Kidney (tissue), 13 donors: ENCODE measurements at regions not wholly inside any gene's neighbourhood (a gene's known extent, or its start where the extent isn't known, plus 50 kb on each side); places are given as distances from the start of the nearest gene placed in this dataset.

Source experiments
- DNase-seq, 5 donors: peaks; one replicate each; pipeline ENCODE4 v3.0.0-alpha.2; 2013 to 2020
- FAIRE-seq: peaks from 2 replicates; lab custom pipeline; 2012; peaks lifted over from hg19 to GRCh38; lab: Jason Lieb, UNC
- H3K27ac ChIP-seq, 2 donors: one replicate each; pipeline ENCODE4 v1.7.0; 2013; ENCODE audit warnings: low read depth in 2 of 2, low read length in 2 of 2, inconsistent platforms in 1 of 2
- H3K27me3 ChIP-seq: one replicate; pipeline ENCODE4 v1.7.1; 2013; ENCODE audit warnings: low read length, inconsistent platforms; ENCODE audit not compliant: control insufficient read depth, insufficient read depth
- H3K36me3 ChIP-seq, 3 donors: one replicate each; pipeline versions ENCODE4 v1.7.0 to v1.7.1; 2013; ENCODE audit warnings: low read length in 3 of 3, control low read depth in 1 of 3, inconsistent platforms in 1 of 3; ENCODE audit not compliant: insufficient read depth in 3 of 3, control insufficient read depth in 2 of 3
- H3K4me1 ChIP-seq, 3 donors: one replicate each; pipeline versions ENCODE4 v1.7.0 to v1.7.1; 2013; ENCODE audit warnings: low read length in 3 of 3, inconsistent platforms in 1 of 3, low read depth in 1 of 3; ENCODE audit not compliant: control insufficient read depth in 2 of 3, insufficient read depth in 2 of 3
- H3K4me3 ChIP-seq, 3 donors: one replicate each; pipeline versions ENCODE4 v1.7.0 to v1.8.1; 2013; ENCODE audit warnings: low read length in 3 of 3, control low read depth in 1 of 3, inconsistent platforms in 1 of 3
- H3K9ac ChIP-seq, 3 donors: one replicate each; pipeline versions ENCODE4 v1.7.0 to v1.7.1; 2013; ENCODE audit warnings: low read length in 3 of 3, control low read depth in 1 of 3, inconsistent platforms in 1 of 3
- H3K9me3 ChIP-seq, 3 donors: one replicate each; pipeline versions ENCODE4 v1.7.0 to v1.7.1; 2013; ENCODE audit warnings: low read length in 3 of 3, control low read depth in 1 of 3, inconsistent platforms in 1 of 3; ENCODE audit not compliant: control insufficient read depth in 2 of 3, insufficient read depth in 1 of 3
- CTCF ChIP-seq: IDR thresholded peaks from 3 replicates; pipeline ENCODE4 v1.5.1; 2012; ENCODE audit warnings: mild to moderate bottlenecking, moderate library complexity, borderline replicate concordance; ENCODE audit not compliant: insufficient read depth; ENCODE audit errors: extremely low read depth
- intact Hi-C: fragments of 100-400 bp; cut with DNase I; formaldehyde crosslinking; loops from one replicate; pipeline ENCODE4 v1.11.1; 2022
- donor health status: control.
- donor health status: control.
- donor health status: control.
- donor health status: control.
- donor health status: control.
- donor health status: DM: yes; HTN: yes; CAD: no.
- donor health status: Normal renal cell carcinoma (clear cell type).

- no peak overlapping the region for H3K27ac ChIP-seq
- DNase-seq = no peak
- H3K4me1 ChIP-seq = no peaks in the 10 kb centered on the region
- no peak overlapping the region for H3K4me3 ChIP-seq
- H3K36me3 ChIP-seq = no peaks in the 10 kb centered on the region
- H3K9me3 ChIP-seq = no peaks in the 10 kb centered on the region
- intact Hi-C loops = no loop called here
- no peak for TF ChIP-seq CTCF
- no peak for FAIRE-seq
- H3K9ac ChIP-seq = no peak overlapping the region
- no peaks in the 10 kb centered on the region for H3K27me3 ChIP-seq
Observed at GRCh38 chr3:165404357-165405027, 208.3 kb upstream of the SLITRK3 start.

GRCh38 chr3:165403666-165404065, 207.5 kb upstream of the SLITRK3 start:
- Histone ChIP-seq H3K9me3 (no peaks in the 10 kb centered on the region), H3K27me3 (no peaks in the 10 kb centered on the region), H3K27ac (no peak overlapping the region), H3K4me3 (no peak overlapping the region), H3K4me1 (no peaks in the 10 kb centered on the region), H3K36me3 (no peaks in the 10 kb centered on the region), H3K9ac (no peak overlapping the region)
- intact Hi-C loops = no loop called here
- peak in 2 of 5 donors; percentile 5 to 12 for DNase-seq
- no peak for TF ChIP-seq CTCF
- FAIRE-seq = no peak

GRCh38 chr3:165395188-165395587, 199.0 kb upstream of the SLITRK3 start:
- H3K9me3 ChIP-seq = no peaks in the 10 kb centered on the region
- no peak overlapping the region for H3K4me3 ChIP-seq
- intact Hi-C loops = no loop called here
- no peak for FAIRE-seq
- no peak overlapping the region for H3K9ac ChIP-seq
- DNase-seq = no peak
- TF ChIP-seq CTCF = no peak
- no peaks in the 10 kb centered on the region for H3K27me3 ChIP-seq
- H3K36me3 ChIP-seq = no peaks in the 10 kb centered on the region
- H3K4me1 ChIP-seq = no peaks in the 10 kb centered on the region
- H3K27ac ChIP-seq = no peak overlapping the region

- no peaks in the 10 kb centered on the region for H3K36me3 ChIP-seq
- FAIRE-seq (no peak), DNase-seq (no peak)
- no peaks in the 10 kb centered on the region for H3K9me3 ChIP-seq
- intact Hi-C loops = no loop called here
- H3K27me3 ChIP-seq = no peaks in the 10 kb centered on the region
- H3K4me1 ChIP-seq = no peaks in the 10 kb centered on the region
- no peak overlapping the region for H3K4me3 ChIP-seq
- no peak overlapping the region for H3K27ac ChIP-seq
- TF ChIP-seq CTCF = no peak
- no peak overlapping the region for H3K9ac ChIP-seq
Observed at GRCh38 chr3:165393461-165393860, 197.3 kb upstream of the SLITRK3 start.
